Natural killer cell (primary cell): ENCODE measurements at regions not wholly inside any gene's neighbourhood (a gene's known extent, or its start where the extent isn't known, plus 50 kb on each side); places are given as distances from the start of the nearest gene placed in this dataset.

ENCODE experiments used
- ATAC-seq, 3 donors: fragments of 150-1000 bp in 2 of 3; fragments of 200-7000 bp in 1 of 3; cut with Tn5 transposase; 1 replicate in 1 of 3; 2 replicates in 2 of 3; pipeline ENCODE4 v1.10.0; 2021; ENCODE audit warnings: mild to moderate bottlenecking in 2 of 3, moderate library complexity in 2 of 3
- DNase-seq, 2 donors: peaks; one replicate each; pipeline versions ENCODE4 v3.0.0 to v3.0.0-alpha.2; 2013 to 2021; ENCODE audit warnings: mixed read lengths in 1 of 2
- H3K27ac ChIP-seq: one replicate; pipeline ENCODE4 v1.5.1; 2013; ENCODE audit warnings: mild to moderate bottlenecking, low read length
- H3K27me3 ChIP-seq: one replicate; pipeline ENCODE4 v1.6.1; 2013; ENCODE audit warnings: low read length; ENCODE audit not compliant: control insufficient read depth, insufficient read depth
- H3K36me3 ChIP-seq: one replicate; pipeline ENCODE4 v1.6.1; 2013; ENCODE audit warnings: low read length; ENCODE audit not compliant: control insufficient read depth, insufficient read depth
- H3K4me1 ChIP-seq: one replicate; pipeline ENCODE4 v1.6.1; 2013; ENCODE audit warnings: low read length; ENCODE audit not compliant: control insufficient read depth, insufficient read depth
- H3K4me3 ChIP-seq: one replicate; pipeline ENCODE4 v1.5.1; 2013; ENCODE audit warnings: low read length
- H3K9me3 ChIP-seq: one replicate; pipeline ENCODE4 v1.6.1; 2013; ENCODE audit warnings: low read length; ENCODE audit not compliant: control insufficient read depth, insufficient read depth
- H3K27ac Mint-ChIP-seq, 2 donors: one replicate each; pipeline ENCODE4 v1.8.0; 2022; ENCODE audit warnings: mild to moderate bottlenecking in 2 of 2, mixed read lengths in 2 of 2, moderate library complexity in 1 of 2
- H3K27me3 Mint-ChIP-seq, 2 donors: one replicate each; pipeline ENCODE4 v1.8.0; 2022; ENCODE audit warnings: low read depth in 2 of 2, mixed read lengths in 2 of 2
- H3K36me3 Mint-ChIP-seq: one replicate; pipeline ENCODE4 v1.8.0; 2022; ENCODE audit warnings: mixed read lengths
- H3K4me1 Mint-ChIP-seq, 2 donors: one replicate each; pipeline ENCODE4 v1.8.0; 2022; ENCODE audit warnings: mixed read lengths in 2 of 2
- H3K4me3 Mint-ChIP-seq: one replicate; pipeline ENCODE4 v1.8.0; 2022; ENCODE audit warnings: mild to moderate bottlenecking, moderate library complexity, mixed read lengths
- H3K9me3 Mint-ChIP-seq, 2 donors: one replicate each; pipeline ENCODE4 v1.8.0; 2022; ENCODE audit warnings: mixed read lengths in 2 of 2
- CTCF ChIP-seq: fragments of 200-600 bp; IDR thresholded peaks from one replicate; pipeline ENCODE4 v1.8.0; 2022; ENCODE audit warnings: antibody characterized with exemption
- WGBS: methylation state at CpG from one replicate; pipeline ENCODE4 v1.1.7; 2013; ENCODE audit warnings: missing lambda C conversion rate; ENCODE audit not compliant: insufficient coverage; 5-methylcytosine and 5-hydroxymethylcytosine counted together
- intact Hi-C: fragments of 100-400 bp; cut with micrococcal nuclease; formaldehyde crosslinking; loops from one replicate; pipeline ENCODE4 v1.14.2; 2022

GRCh38 chr3:7920211-7920610 lies 581.4 kb upstream of the LMCD1 start:
- Mint-ChIP-seq H3K27me3 (no peaks in the 10 kb centered on the region), H3K4me1 (no peaks in the 10 kb centered on the region), H3K4me3 (no peak overlapping the region), H3K36me3 (no peaks in the 10 kb centered on the region), H3K27ac (no peak overlapping the region), H3K9me3 (peaks cover 2 to 5% of the 10 kb centered on the region in 2 donors)
- DNase-seq: no peak
- H3K27ac ChIP-seq: no peak overlapping the region
- intact Hi-C loops: no loop called here
- WGBS: 73% methylated on average over 6 of the region's 6 CpGs
- no peaks in the 10 kb centered on the region for H3K36me3 ChIP-seq
- no peaks in the 10 kb centered on the region for H3K9me3 ChIP-seq
- no peak for TF ChIP-seq CTCF
- H3K4me1 ChIP-seq: no peaks in the 10 kb centered on the region
- H3K4me3 ChIP-seq: no peak overlapping the region
- H3K27me3 ChIP-seq: no peaks in the 10 kb centered on the region
- ATAC-seq: no peak

GRCh38 chr3:7924228-7924627 lies 577.4 kb upstream of the LMCD1 start:
- H3K27ac ChIP-seq: no peak overlapping the region
- intact Hi-C loops: no loop called here
- no peak overlapping the region for H3K27ac Mint-ChIP-seq
- no peak overlapping the region for H3K4me3 ChIP-seq
- no peak overlapping the region for H3K4me3 Mint-ChIP-seq
- WGBS: 88% methylated on average over 2 of the region's 2 CpGs
- H3K9me3 Mint-ChIP-seq: peaks cover 6 to 10% of the 10 kb centered on the region in 2 donors
- H3K4me1 Mint-ChIP-seq: no peaks in the 10 kb centered on the region
- no peaks in the 10 kb centered on the region for H3K36me3 ChIP-seq
- no peaks in the 10 kb centered on the region for H3K27me3 ChIP-seq
- DNase-seq: no peak
- no peaks in the 10 kb centered on the region for H3K4me1 ChIP-seq
- no peaks in the 10 kb centered on the region for H3K9me3 ChIP-seq
- no peak for ATAC-seq
- no peak for TF ChIP-seq CTCF
- no peaks in the 10 kb centered on the region for H3K27me3 Mint-ChIP-seq
- no peaks in the 10 kb centered on the region for H3K36me3 Mint-ChIP-seq

- no peaks in the 10 kb centered on the region for H3K4me1 ChIP-seq
- H3K27me3 Mint-ChIP-seq: no peaks in the 10 kb centered on the region
- WGBS: 76% methylated on average over 1 of the region's 1 CpG
Observed at GRCh38 chr3:7927015-7927414, 574.6 kb upstream of the LMCD1 start.

More at GRCh38 chr3:7927015-7927414, 574.6 kb upstream of the LMCD1 start:
- Mint-ChIP-seq H3K9me3 (peaks cover 6 to 13% of the 10 kb centered on the region in 2 donors), H3K4me1 (no peaks in the 10 kb centered on the region), H3K4me3 (no peak overlapping the region), H3K36me3 (no peaks in the 10 kb centered on the region), H3K27ac (no peak overlapping the region)
- no peak for TF ChIP-seq CTCF
- Histone ChIP-seq H3K36me3 (no peaks in the 10 kb centered on the region), H3K27ac (no peak overlapping the region), H3K27me3 (no peaks in the 10 kb centered on the region), H3K9me3 (no peaks in the 10 kb centered on the region), H3K4me3 (no peak overlapping the region)
- ATAC-seq (no peak), DNase-seq (no peak)
- intact Hi-C loops: no loop called here
